ENCODE measurements at regions not wholly inside any gene's neighbourhood (a gene's known extent, or its start where the extent isn't known, plus 50 kb on each side); places are given as distances from the start of the nearest gene placed in this dataset.

DNA sequence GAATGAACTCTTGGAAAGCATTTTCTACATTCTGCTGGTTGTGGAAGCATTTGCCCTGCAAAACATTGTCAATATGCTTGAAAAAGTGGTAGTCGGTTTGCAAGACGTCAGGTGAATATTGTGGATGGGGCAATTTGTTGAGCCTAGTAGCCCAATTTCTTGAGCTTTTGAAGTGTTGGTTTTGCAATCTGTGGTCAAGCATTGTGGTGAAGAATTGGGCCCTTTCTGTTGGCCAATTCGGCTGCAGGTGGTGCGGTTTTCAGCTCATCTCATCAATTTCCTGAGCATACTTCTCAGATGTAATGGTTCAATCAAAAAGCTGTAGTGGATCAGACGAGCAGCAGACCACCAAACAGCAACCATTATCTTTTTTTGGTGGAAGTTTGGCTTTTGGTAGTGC, 426.8 kb upstream of the CDH9 start:
- Histone ChIP-seq H3K27ac (ENCODE audit: low read depth) (no peak overlapping the region), H3K27me3 (ENCODE audit: insufficient read depth) (no peaks in the 10 kb centered on the region), H3K36me3 (ENCODE audit: insufficient read depth) (no peaks in the 10 kb centered on the region), H2AFZ (0 out of 2 replicates have a peak overlapping the region, but pooled peaks have one; percentile 15), H3K4me2 (no peak overlapping the region), H3K79me2 (replicated peaks; ENCODE audit: insufficient read depth) (no peaks in the 10 kb centered on the region), H3K4me3 (no peak overlapping the region), H4K20me1 (replicated peaks; ENCODE audit: insufficient read depth) (no peaks in the 10 kb centered on the region), H3F3A (replicated peaks; ENCODE audit: low read depth) (no peaks in the 10 kb centered on the region), H3K4me1 (ENCODE audit: insufficient read depth) (0 out of 2 replicates have a peak, but pooled peaks cover 5% of the 10 kb centered on the region), H3K9me2 (ENCODE audit: insufficient read depth) (no peaks in the 10 kb centered on the region)
- no peaks in the 10 kb centered on the region for H3K36me3 Mint-ChIP-seq (ENCODE audit: low read depth)
- DNase-seq (ENCODE audit: low spot score) (no peak), ATAC-seq (no peak)
- no peak overlapping the region for H3K4me3 Mint-ChIP-seq
- no peaks in the 10 kb centered on the region; the same call in 2 of the 3 replicates for H3K9me3 Mint-ChIP-seq
- H3K4me1 Mint-ChIP-seq, result peaks cover 9% of the 10 kb centered on the region; the same call in 2 of the 3 replicates
- TF ChIP-seq EZH2 (IDR thresholded peaks at IDR 0.05; ENCODE audit: low read depth, unreplicated experiment), result no peak
- H3K27me3 Mint-ChIP-seq (ENCODE audit: insufficient read depth, low read depth, poor library complexity), result no peaks in the 10 kb centered on the region
- H3K27ac Mint-ChIP-seq, result no peak overlapping the region

GRCh38 chr5:27463446-27464149, 425.2 kb upstream of the CDH9 start:
- no peak overlapping the region for H2AFZ ChIP-seq
- H3K79me2 ChIP-seq (replicated peaks; ENCODE audit: insufficient read depth), result no peaks in the 10 kb centered on the region
- no peak overlapping the region for H3K4me3 Mint-ChIP-seq
- no peak for ATAC-seq
- H3K4me1 Mint-ChIP-seq, result peaks cover 13% of the 10 kb centered on the region; the same call in 2 of the 3 replicates
- no peak overlapping the region for H3K4me3 ChIP-seq
- H3K9me3 Mint-ChIP-seq, result no peaks in the 10 kb centered on the region; the same call in 2 of the 3 replicates
- no peaks in the 10 kb centered on the region for H4K20me1 ChIP-seq (replicated peaks; ENCODE audit: insufficient read depth)
- no peak overlapping the region for H3K27ac Mint-ChIP-seq
- no peaks in the 10 kb centered on the region for H3K36me3 Mint-ChIP-seq (ENCODE audit: low read depth)
- no peaks in the 10 kb centered on the region for H3K9me2 ChIP-seq (ENCODE audit: insufficient read depth)
- H3F3A ChIP-seq (replicated peaks; ENCODE audit: low read depth), result no peaks in the 10 kb centered on the region
- DNase-seq (ENCODE audit: low spot score), result no peak
- no peak overlapping the region for H3K4me2 ChIP-seq
- no peak overlapping the region for H3K27ac ChIP-seq (ENCODE audit: low read depth)
- no peaks in the 10 kb centered on the region for H3K27me3 ChIP-seq (ENCODE audit: insufficient read depth)
- no peaks in the 10 kb centered on the region for H3K27me3 Mint-ChIP-seq (ENCODE audit: insufficient read depth, low read depth, poor library complexity)
- H3K4me1 ChIP-seq (ENCODE audit: insufficient read depth), result 0 out of 2 replicates have a peak, but pooled peaks cover 5% of the 10 kb centered on the region
- no peaks in the 10 kb centered on the region for H3K36me3 ChIP-seq (ENCODE audit: insufficient read depth)
- TF ChIP-seq ETS1 (IDR thresholded peaks at IDR 0.05), result no peak
- no peak for TF ChIP-seq EZH2phosphoT487 (IDR thresholded peaks at IDR 0.05; ENCODE audit: unreplicated experiment)
- TF ChIP-seq STAT1 (IDR thresholded peaks at IDR 0.05; ENCODE audit: unreplicated experiment), result no peak
- no peak for TF ChIP-seq ZNF331 (CRISPR knock-in tag; IDR thresholded peaks at IDR 0.05; ENCODE audit: low read depth)
- no peak for TF ChIP-seq NANOG (IDR thresholded peaks at IDR 0.05; ENCODE audit: borderline replicate concordance)
- TF ChIP-seq, protein P1, sequence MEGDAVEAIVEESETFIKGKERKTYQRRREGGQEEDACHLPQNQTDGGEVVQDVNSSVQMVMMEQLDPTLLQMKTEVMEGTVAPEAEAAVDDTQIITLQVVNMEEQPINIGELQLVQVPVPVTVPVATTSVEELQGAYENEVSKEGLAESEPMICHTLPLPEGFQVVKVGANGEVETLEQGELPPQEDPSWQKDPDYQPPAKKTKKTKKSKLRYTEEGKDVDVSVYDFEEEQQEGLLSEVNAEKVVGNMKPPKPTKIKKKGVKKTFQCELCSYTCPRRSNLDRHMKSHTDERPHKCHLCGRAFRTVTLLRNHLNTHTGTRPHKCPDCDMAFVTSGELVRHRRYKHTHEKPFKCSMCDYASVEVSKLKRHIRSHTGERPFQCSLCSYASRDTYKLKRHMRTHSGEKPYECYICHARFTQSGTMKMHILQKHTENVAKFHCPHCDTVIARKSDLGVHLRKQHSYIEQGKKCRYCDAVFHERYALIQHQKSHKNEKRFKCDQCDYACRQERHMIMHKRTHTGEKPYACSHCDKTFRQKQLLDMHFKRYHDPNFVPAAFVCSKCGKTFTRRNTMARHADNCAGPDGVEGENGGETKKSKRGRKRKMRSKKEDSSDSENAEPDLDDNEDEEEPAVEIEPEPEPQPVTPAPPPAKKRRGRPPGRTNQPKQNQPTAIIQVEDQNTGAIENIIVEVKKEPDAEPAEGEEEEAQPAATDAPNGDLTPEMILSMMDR (conservative IDR thresholded peaks at IDR 0.05; ENCODE audit: low read depth in 2 of 2), result no peak
- no peak for TF ChIP-seq POLR2AphosphoS5 (IDR thresholded peaks at IDR 0.05; ENCODE audit: low read depth)
- TF ChIP-seq CREB1 (CRISPR knock-in tag; IDR thresholded peaks at IDR 0.05; ENCODE audit: low read depth), result no peak
- TF ChIP-seq ZNF462 (CRISPR knock-in tag; IDR thresholded peaks at IDR 0.05), result no peak
- TF ChIP-seq ZNF114 (CRISPR knock-in tag; IDR thresholded peaks at IDR 0.05), result no peak

Measured in GM23338 (cell line).